ENCODE measurements at regions not wholly inside any gene's neighbourhood (a gene's known extent, or its start where the extent isn't known, plus 50 kb on each side); places are given as distances from the start of the nearest gene placed in this dataset.

DNA sequence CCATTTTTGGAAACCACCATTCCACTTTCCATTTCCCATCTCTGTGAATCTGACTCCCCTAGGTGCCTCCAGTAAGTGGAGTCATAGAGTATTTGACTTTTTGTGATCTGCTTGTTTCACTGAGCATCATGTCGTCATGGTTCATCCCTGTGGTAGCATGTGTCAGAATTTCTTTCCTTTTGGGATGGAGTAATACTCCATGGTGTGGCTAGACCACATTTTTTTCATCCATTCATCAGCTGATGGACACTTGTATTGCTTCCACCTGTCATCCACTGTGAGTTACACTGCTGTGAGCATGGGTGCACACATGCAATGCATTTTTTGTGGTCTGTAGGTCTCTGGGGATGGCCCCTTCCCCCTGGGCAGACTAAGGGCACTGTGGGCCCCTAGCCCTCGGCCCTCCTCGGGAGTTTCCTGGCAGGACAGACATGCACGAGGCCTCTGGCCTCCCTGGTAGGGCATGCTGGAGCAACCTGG is 115.9 kb downstream of the GADD45G start:
- DNase-seq, result no peak
- Histone ChIP-seq H3K9me3 (ENCODE audit: control insufficient read depth, low read length) (no peaks in the 10 kb centered on the region), H3K36me3 (ENCODE audit: control insufficient read depth, insufficient read depth, low read length) (no peaks in the 10 kb centered on the region), H3K27ac (ENCODE audit: low read depth, low read length) (no peak overlapping the region), H3K9ac (ENCODE audit: extremely low read depth, low read length, poor library complexity, severe bottlenecking) (no peak overlapping the region), H3K4me3 (ENCODE audit: low read length) (no peak overlapping the region), H3K27me3 (ENCODE audit: control insufficient read depth, insufficient read depth, low read length, poor library complexity, severe bottlenecking) (no peaks in the 10 kb centered on the region), H3K4me1 (ENCODE audit: control insufficient read depth, insufficient read depth, low read length) (peaks cover 3% of the 10 kb centered on the region)
- Mint-ChIP-seq H3K27me3 (ENCODE audit: insufficient read depth) (no peaks in the 10 kb centered on the region), H3K4me3 (no peak overlapping the region), H3K4me1 (peaks cover 7% of the 10 kb centered on the region), H3K36me3 (ENCODE audit: low read depth) (no peaks in the 10 kb centered on the region), H3K27ac (no peak overlapping the region), H3K9me3 (no peaks in the 10 kb centered on the region)
- 92 to 93% methylated on average over 4 of the region's 4 CpGs for WGBS, 2 experiments (ENCODE audit: insufficient coverage in 1 of 2, insufficient read length in 1 of 2)
- TF ChIP-seq, protein P1, sequence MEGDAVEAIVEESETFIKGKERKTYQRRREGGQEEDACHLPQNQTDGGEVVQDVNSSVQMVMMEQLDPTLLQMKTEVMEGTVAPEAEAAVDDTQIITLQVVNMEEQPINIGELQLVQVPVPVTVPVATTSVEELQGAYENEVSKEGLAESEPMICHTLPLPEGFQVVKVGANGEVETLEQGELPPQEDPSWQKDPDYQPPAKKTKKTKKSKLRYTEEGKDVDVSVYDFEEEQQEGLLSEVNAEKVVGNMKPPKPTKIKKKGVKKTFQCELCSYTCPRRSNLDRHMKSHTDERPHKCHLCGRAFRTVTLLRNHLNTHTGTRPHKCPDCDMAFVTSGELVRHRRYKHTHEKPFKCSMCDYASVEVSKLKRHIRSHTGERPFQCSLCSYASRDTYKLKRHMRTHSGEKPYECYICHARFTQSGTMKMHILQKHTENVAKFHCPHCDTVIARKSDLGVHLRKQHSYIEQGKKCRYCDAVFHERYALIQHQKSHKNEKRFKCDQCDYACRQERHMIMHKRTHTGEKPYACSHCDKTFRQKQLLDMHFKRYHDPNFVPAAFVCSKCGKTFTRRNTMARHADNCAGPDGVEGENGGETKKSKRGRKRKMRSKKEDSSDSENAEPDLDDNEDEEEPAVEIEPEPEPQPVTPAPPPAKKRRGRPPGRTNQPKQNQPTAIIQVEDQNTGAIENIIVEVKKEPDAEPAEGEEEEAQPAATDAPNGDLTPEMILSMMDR (conservative IDR thresholded peaks at IDR 0.05), result no peak

DNA sequence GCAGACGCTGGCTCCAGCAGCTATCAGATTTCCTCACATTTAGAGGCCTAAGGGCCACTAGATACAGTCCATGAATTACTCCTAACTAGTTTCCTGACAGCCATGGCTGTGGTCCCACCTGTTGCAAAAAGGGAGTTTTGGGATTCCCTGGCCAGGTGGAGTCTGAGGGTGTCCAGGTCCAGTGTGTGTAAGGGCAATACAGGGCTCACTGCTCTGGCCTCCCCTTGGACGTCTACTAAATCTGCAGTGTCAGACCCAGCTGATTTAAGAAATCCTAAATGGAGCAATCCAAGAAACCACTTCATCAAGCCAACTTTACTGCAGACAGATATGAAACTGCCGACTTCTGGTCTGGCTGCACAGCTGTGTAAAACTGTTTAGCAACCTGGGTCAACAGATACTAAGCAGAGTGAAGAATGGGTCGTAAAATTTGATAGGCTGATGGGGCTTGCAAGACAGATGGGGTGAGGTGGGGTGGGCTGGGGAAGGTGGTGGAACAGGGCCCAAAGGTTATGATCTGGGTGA is 116.4 kb downstream of the GADD45G start:
- DNase-seq, result no peak
- no peaks in the 10 kb centered on the region for H3K9me3 Mint-ChIP-seq
- TF ChIP-seq, protein P1 (conservative IDR thresholded peaks at IDR 0.05), result no peak
- H3K4me1 Mint-ChIP-seq, result peaks cover 7% of the 10 kb centered on the region
- Histone ChIP-seq H3K4me1 (ENCODE audit: control insufficient read depth, insufficient read depth, low read length) (peaks cover 3% of the 10 kb centered on the region), H3K27ac (ENCODE audit: low read depth, low read length) (no peak overlapping the region), H3K27me3 (ENCODE audit: control insufficient read depth, insufficient read depth, low read length, poor library complexity, severe bottlenecking) (no peaks in the 10 kb centered on the region), H3K9ac (ENCODE audit: extremely low read depth, low read length, poor library complexity, severe bottlenecking) (no peak overlapping the region), H3K4me3 (ENCODE audit: low read length) (no peak overlapping the region), H3K9me3 (ENCODE audit: control insufficient read depth, low read length) (no peaks in the 10 kb centered on the region), H3K36me3 (ENCODE audit: control insufficient read depth, insufficient read depth, low read length) (no peaks in the 10 kb centered on the region)
- H3K27me3 Mint-ChIP-seq (ENCODE audit: insufficient read depth), result no peaks in the 10 kb centered on the region
- H3K36me3 Mint-ChIP-seq (ENCODE audit: low read depth), result no peaks in the 10 kb centered on the region
- no peak overlapping the region for H3K4me3 Mint-ChIP-seq
- 92 to 93% methylated on average over 4 of the region's 4 CpGs for WGBS, 2 experiments (ENCODE audit: insufficient coverage in 1 of 2, insufficient read length in 1 of 2)
- H3K27ac Mint-ChIP-seq, result no peak overlapping the region

- Histone ChIP-seq H3K27me3 (ENCODE audit: control insufficient read depth, insufficient read depth, low read length, poor library complexity, severe bottlenecking) (no peaks in the 10 kb centered on the region), H3K36me3 (ENCODE audit: control insufficient read depth, insufficient read depth, low read length) (no peaks in the 10 kb centered on the region), H3K9ac (ENCODE audit: extremely low read depth, low read length, poor library complexity, severe bottlenecking) (no peak overlapping the region), H3K4me3 (ENCODE audit: low read length) (no peak overlapping the region), H3K4me1 (ENCODE audit: control insufficient read depth, insufficient read depth, low read length) (peaks cover 3% of the 10 kb centered on the region), H3K9me3 (ENCODE audit: control insufficient read depth, low read length) (no peaks in the 10 kb centered on the region), H3K27ac (ENCODE audit: low read depth, low read length) (no peak overlapping the region)
- Mint-ChIP-seq H3K4me3 (no peak overlapping the region), H3K27me3 (ENCODE audit: insufficient read depth) (no peaks in the 10 kb centered on the region), H3K36me3 (ENCODE audit: low read depth) (no peaks in the 10 kb centered on the region), H3K4me1 (peaks cover 7% of the 10 kb centered on the region), H3K9me3 (no peaks in the 10 kb centered on the region), H3K27ac (no peak overlapping the region)
- 92% methylated on average over 6 to 9 of the region's 9 CpGs for WGBS, 2 experiments (ENCODE audit: insufficient coverage in 1 of 2, insufficient read length in 1 of 2)
- TF ChIP-seq, protein P1 (conservative IDR thresholded peaks at IDR 0.05), result no peak
- no peak for DNase-seq
These were observed 117.2 kb downstream of the GADD45G start for GRCh38 chr9:89721971-89722530.

Data from endodermal cell (in vitro differentiated cells).